Esophagus squamous epithelium (tissue), 4 donors: ENCODE measurements at regions not wholly inside any gene's neighbourhood (a gene's known extent, or its start where the extent isn't known, plus 50 kb on each side); places are given as distances from the start of the nearest gene placed in this dataset.

ENCODE experiments used
- POLR2A ChIP-seq, 4 donors: fragments of 450-650 bp; IDR thresholded peaks; one replicate each; pipeline ENCODE4 v1.6.1; 2017; ENCODE audit warnings: antibody characterized with exemption in 4 of 4, mild to moderate bottlenecking in 4 of 4, moderate library complexity in 3 of 4
- TF ChIP-seq, protein P1 (sequence below), 6 experiments: fragments of 450-650 bp in 4 of 6; fragments of 200-600 bp in 2 of 6; sonication (generic) in 2 of 6; IDR thresholded peaks; one replicate each; pipeline ENCODE4 v1.5.1; 2016 to 2019; ENCODE audit warnings: antibody characterized with exemption in 6 of 6, mild to moderate bottlenecking in 4 of 6, moderate library complexity in 4 of 6

GRCh38 chr13:52950436-52950956 lies 78.1 kb upstream of the OLFM4 start:
- TF ChIP-seq, protein P1, sequence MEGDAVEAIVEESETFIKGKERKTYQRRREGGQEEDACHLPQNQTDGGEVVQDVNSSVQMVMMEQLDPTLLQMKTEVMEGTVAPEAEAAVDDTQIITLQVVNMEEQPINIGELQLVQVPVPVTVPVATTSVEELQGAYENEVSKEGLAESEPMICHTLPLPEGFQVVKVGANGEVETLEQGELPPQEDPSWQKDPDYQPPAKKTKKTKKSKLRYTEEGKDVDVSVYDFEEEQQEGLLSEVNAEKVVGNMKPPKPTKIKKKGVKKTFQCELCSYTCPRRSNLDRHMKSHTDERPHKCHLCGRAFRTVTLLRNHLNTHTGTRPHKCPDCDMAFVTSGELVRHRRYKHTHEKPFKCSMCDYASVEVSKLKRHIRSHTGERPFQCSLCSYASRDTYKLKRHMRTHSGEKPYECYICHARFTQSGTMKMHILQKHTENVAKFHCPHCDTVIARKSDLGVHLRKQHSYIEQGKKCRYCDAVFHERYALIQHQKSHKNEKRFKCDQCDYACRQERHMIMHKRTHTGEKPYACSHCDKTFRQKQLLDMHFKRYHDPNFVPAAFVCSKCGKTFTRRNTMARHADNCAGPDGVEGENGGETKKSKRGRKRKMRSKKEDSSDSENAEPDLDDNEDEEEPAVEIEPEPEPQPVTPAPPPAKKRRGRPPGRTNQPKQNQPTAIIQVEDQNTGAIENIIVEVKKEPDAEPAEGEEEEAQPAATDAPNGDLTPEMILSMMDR (IDR thresholded peaks at IDR 0.05) = no peak
- TF ChIP-seq POLR2A (IDR thresholded peaks at IDR 0.05) = no peak
